HUES6 (cell line): ENCODE measurements at regions not wholly inside any gene's neighbourhood (a gene's known extent, or its start where the extent isn't known, plus 50 kb on each side); places are given as distances from the start of the nearest gene placed in this dataset.

Experiments
- H3K27ac ChIP-seq: 2 replicates; pipeline ENCODE4 v1.7.0; 2013; ENCODE audit warnings: low read depth, mild to moderate bottlenecking, low read length, inconsistent platforms
- H3K27me3 ChIP-seq: 2 replicates; pipeline ENCODE4 v1.6.1; 2013; ENCODE audit warnings: low read length; ENCODE audit not compliant: control insufficient read depth, insufficient read depth
- H3K36me3 ChIP-seq: 2 replicates; pipeline ENCODE4 v1.6.1; 2013; ENCODE audit warnings: low read length; ENCODE audit not compliant: control insufficient read depth, insufficient read depth
- H3K4me1 ChIP-seq: 2 replicates; pipeline ENCODE4 v1.6.1; 2013; ENCODE audit warnings: low read length; ENCODE audit not compliant: control insufficient read depth, insufficient read depth
- H3K4me3 ChIP-seq: 2 replicates; pipeline ENCODE4 v1.5.1; 2013; ENCODE audit warnings: low read depth, low read length
- H3K9ac ChIP-seq: one replicate; pipeline ENCODE4 v1.6.1; 2013; ENCODE audit warnings: mild to moderate bottlenecking, low read length
- H3K9me3 ChIP-seq: 2 replicates; pipeline ENCODE4 v1.6.1; 2013; ENCODE audit warnings: low read depth, low read length; ENCODE audit not compliant: control insufficient read depth, insufficient read depth

GRCh38 chr19:28159065-28159464 is 1053.9 kb downstream of the UQCRFS1 start:
- H3K9ac ChIP-seq: no peak overlapping the region
- no peak overlapping the region for H3K4me3 ChIP-seq
- no peaks in the 10 kb centered on the region for H3K27me3 ChIP-seq
- no peak overlapping the region for H3K27ac ChIP-seq
- H3K36me3 ChIP-seq: no peaks in the 10 kb centered on the region
- no peaks in the 10 kb centered on the region for H3K4me1 ChIP-seq
- H3K9me3 ChIP-seq: peaks cover 11% of the 10 kb centered on the region

- H3K27ac ChIP-seq: no peak overlapping the region
- H3K4me1 ChIP-seq: peaks cover 13% of the 10 kb centered on the region; the same call in 1 of the 2 replicates
- H3K36me3 ChIP-seq: no peaks in the 10 kb centered on the region
- H3K4me3 ChIP-seq: no peak overlapping the region
- H3K9me3 ChIP-seq: peaks cover 4% of the 10 kb centered on the region; the same call in 1 of the 2 replicates
- no peak overlapping the region for H3K9ac ChIP-seq
- no peaks in the 10 kb centered on the region for H3K27me3 ChIP-seq
These were observed 1057.7 kb downstream of the UQCRFS1 start for GRCh38 chr19:28155265-28155664.

- H3K27ac ChIP-seq: no peak overlapping the region
- H3K4me3 ChIP-seq: no peak overlapping the region
- no peaks in the 10 kb centered on the region for H3K36me3 ChIP-seq
- no peaks in the 10 kb centered on the region for H3K27me3 ChIP-seq
- peaks cover 13% of the 10 kb centered on the region; the same call in 1 of the 2 replicates for H3K4me1 ChIP-seq
- no peaks in the 10 kb centered on the region for H3K9me3 ChIP-seq
- H3K9ac ChIP-seq: no peak overlapping the region
These were observed 1058.9 kb downstream of the UQCRFS1 start for GRCh38 chr19:28154077-28154476.

- no peak overlapping the region for H3K27ac ChIP-seq
- H3K4me3 ChIP-seq: no peak overlapping the region
- no peak overlapping the region for H3K9ac ChIP-seq
- H3K36me3 ChIP-seq: no peaks in the 10 kb centered on the region
- peaks cover 13% of the 10 kb centered on the region; the same call in 1 of the 2 replicates for H3K4me1 ChIP-seq
- H3K9me3 ChIP-seq: no peaks in the 10 kb centered on the region
- H3K27me3 ChIP-seq: no peaks in the 10 kb centered on the region
These were observed 1059.8 kb downstream of the UQCRFS1 start for GRCh38 chr19:28153123-28153522.

GRCh38 chr19:28152195-28152594 is 1060.8 kb downstream of the UQCRFS1 start:
- no peak overlapping the region for H3K27ac ChIP-seq
- H3K4me3 ChIP-seq: no peak overlapping the region
- peaks cover 13% of the 10 kb centered on the region; the same call in 1 of the 2 replicates for H3K4me1 ChIP-seq
- no peaks in the 10 kb centered on the region for H3K27me3 ChIP-seq
- no peaks in the 10 kb centered on the region for H3K36me3 ChIP-seq
- no peaks in the 10 kb centered on the region for H3K9me3 ChIP-seq
- H3K9ac ChIP-seq: no peak overlapping the region

- no peak overlapping the region for H3K9ac ChIP-seq
- no peak overlapping the region for H3K27ac ChIP-seq
- H3K27me3 ChIP-seq: no peaks in the 10 kb centered on the region
- H3K4me1 ChIP-seq: peaks cover 13% of the 10 kb centered on the region; the same call in 1 of the 2 replicates
- H3K36me3 ChIP-seq: no peaks in the 10 kb centered on the region
- H3K9me3 ChIP-seq: no peaks in the 10 kb centered on the region
- H3K4me3 ChIP-seq: no peak overlapping the region
These were observed 1062.8 kb downstream of the UQCRFS1 start for GRCh38 chr19:28150129-28150528.

- Histone ChIP-seq H3K4me1 (peaks cover 13% of the 10 kb centered on the region; the same call in 1 of the 2 replicates), H3K9me3 (no peaks in the 10 kb centered on the region), H3K4me3 (no peak overlapping the region), H3K27me3 (no peaks in the 10 kb centered on the region), H3K36me3 (no peaks in the 10 kb centered on the region), H3K27ac (no peak overlapping the region), H3K9ac (no peak overlapping the region)
These were observed 1064.4 kb downstream of the UQCRFS1 start for GRCh38 chr19:28148554-28148953.

GRCh38 chr19:28142258-28142657 is 1070.7 kb downstream of the UQCRFS1 start:
- no peaks in the 10 kb centered on the region for H3K4me1 ChIP-seq
- H3K9ac ChIP-seq: no peak overlapping the region
- H3K4me3 ChIP-seq: no peak overlapping the region
- H3K9me3 ChIP-seq: no peaks in the 10 kb centered on the region
- no peaks in the 10 kb centered on the region for H3K36me3 ChIP-seq
- no peaks in the 10 kb centered on the region for H3K27me3 ChIP-seq
- no peak overlapping the region for H3K27ac ChIP-seq

GRCh38 chr19:28140201-28140600 is 1072.8 kb downstream of the UQCRFS1 start:
- Histone ChIP-seq H3K4me1 (no peaks in the 10 kb centered on the region; the same call in 1 of the 2 replicates), H3K27me3 (no peaks in the 10 kb centered on the region), H3K4me3 (no peak overlapping the region), H3K27ac (no peak overlapping the region), H3K9ac (no peak overlapping the region), H3K9me3 (no peaks in the 10 kb centered on the region), H3K36me3 (no peaks in the 10 kb centered on the region)

GRCh38 chr19:28137772-28138171 is 1075.2 kb downstream of the UQCRFS1 start:
- Histone ChIP-seq H3K9ac (no peak overlapping the region), H3K36me3 (no peaks in the 10 kb centered on the region), H3K27ac (no peak overlapping the region), H3K4me3 (no peak overlapping the region), H3K27me3 (no peaks in the 10 kb centered on the region), H3K9me3 (no peaks in the 10 kb centered on the region), H3K4me1 (no peaks in the 10 kb centered on the region; the same call in 1 of the 2 replicates)

- H3K27me3 ChIP-seq: no peaks in the 10 kb centered on the region
- no peak overlapping the region for H3K27ac ChIP-seq
- no peaks in the 10 kb centered on the region for H3K36me3 ChIP-seq
- no peaks in the 10 kb centered on the region; the same call in 1 of the 2 replicates for H3K4me1 ChIP-seq
- no peak overlapping the region for H3K9ac ChIP-seq
- H3K4me3 ChIP-seq: no peak overlapping the region
- no peaks in the 10 kb centered on the region for H3K9me3 ChIP-seq
These were observed 1076.2 kb downstream of the UQCRFS1 start for GRCh38 chr19:28136796-28137195.

- no peak overlapping the region for H3K4me3 ChIP-seq
- no peak overlapping the region for H3K27ac ChIP-seq
- H3K4me1 ChIP-seq: no peaks in the 10 kb centered on the region; the same call in 1 of the 2 replicates
- H3K27me3 ChIP-seq: no peaks in the 10 kb centered on the region
- H3K9ac ChIP-seq: no peak overlapping the region
- H3K9me3 ChIP-seq: no peaks in the 10 kb centered on the region
- no peaks in the 10 kb centered on the region for H3K36me3 ChIP-seq
These were observed 1077.1 kb downstream of the UQCRFS1 start for GRCh38 chr19:28135825-28136224.
